K562 (cell line): ENCODE measurements at regions not wholly inside any gene's neighbourhood (a gene's known extent, or its start where the extent isn't known, plus 50 kb on each side); places are given as distances from the start of the nearest gene placed in this dataset.

ENCODE experiments used
- CSDE1 ChIP-seq, 2 experiments: fragments of 450-650 bp; IDR thresholded peaks; 2 replicates each; pipeline ENCODE4 v1.6.1; 2016; ENCODE audit warnings: mild to moderate bottlenecking in 1 of 2
- DPF2 ChIP-seq: fragments of 450-650 bp; IDR thresholded peaks from 2 replicates; pipeline ENCODE4 v1.6.1; 2016
- ELF1 ChIP-seq: fragments of 200-800 bp; sonication (Bioruptor generic); IDR thresholded peaks from 2 replicates; pipeline ENCODE4 v1.6.1; 2016; ENCODE audit warnings: missing genetic modification characterization, missing compliant biosample characterization
- FOXK1 ChIP-seq: sonication (generic); formaldehyde crosslinking; IDR thresholded peaks from 2 replicates; pipeline ENCODE4 v1.8.0; 2022; ENCODE audit warnings: missing genetic modification reagents, mild to moderate bottlenecking, borderline replicate concordance
- PHF8 ChIP-seq: fragments of 200-600 bp; sonication (generic); IDR thresholded peaks from 2 replicates; pipeline ENCODE4 v1.6.1; 2012; ENCODE audit warnings: mixed run types, mild to moderate bottlenecking, inconsistent platforms, low read length, moderate library complexity, borderline replicate concordance
- RAD21 ChIP-seq, 2 experiments: fragments of 250-450 bp in 1 of 2; fragments of 450-650 bp in 1 of 2; sonication (Bioruptor Pico) in 1 of 2; formaldehyde crosslinking in 1 of 2; IDR thresholded peaks in 1 of 2; conservative IDR thresholded peaks in 1 of 2; 2 replicates each; pipeline versions ENCODE4 v1.4.0 to v1.8.0; 2020 to 2022; ENCODE audit warnings: mild to moderate bottlenecking in 2 of 2, moderate library complexity in 1 of 2
- SPI1 ChIP-seq: IDR thresholded peaks from 2 replicates; pipeline ENCODE4 v1.6.1; 2011; ENCODE audit warnings: low read depth, low read length, control low read depth, borderline replicate concordance
- TARDBP ChIP-seq: fragments of 450-650 bp; IDR thresholded peaks from 2 replicates; pipeline ENCODE4 v1.6.1; 2016
- ZKSCAN3 ChIP-seq: fragments of 250-450 bp; sonication (Bioruptor Pico); IDR thresholded peaks from 2 replicates; pipeline ENCODE4 v1.4.0; 2020
- ZNF232 ChIP-seq: sonication (generic); formaldehyde crosslinking; IDR thresholded peaks from 2 replicates; pipeline ENCODE4 v1.8.0; 2022; ENCODE audit warnings: mild to moderate bottlenecking, missing genetic modification reagents
- ZNF766 ChIP-seq: fragments of 200-800 bp; sonication (Bioruptor generic); conservative IDR thresholded peaks from 2 replicates; pipeline ENCODE4 v1.6.1; 2016; ENCODE audit warnings: missing genetic modification characterization, missing compliant biosample characterization
- ZNF77 ChIP-seq: fragments of 250-450 bp; sonication (Bioruptor Pico); IDR thresholded peaks from 2 replicates; pipeline ENCODE4 v1.5.0; 2020
- TF ChIP-seq, protein P1 (sequence below): sonication (generic); formaldehyde crosslinking; IDR thresholded peaks from 2 replicates; pipeline ENCODE4 v1.4.0; 2020; ENCODE audit warnings: mild to moderate bottlenecking, missing genetic modification reagents
- TF ChIP-seq, protein P2 (sequence below): fragments of 450-650 bp; formaldehyde crosslinking; IDR thresholded peaks from 2 replicates; pipeline ENCODE4 v1.4.0; 2020; ENCODE audit warnings: mild to moderate bottlenecking, moderate library complexity
- TF ChIP-seq, protein P3 (sequence below): fragments of 450-650 bp; IDR thresholded peaks from 2 replicates; pipeline ENCODE4 v1.6.1; 2016
- TF ChIP-seq, protein P4 (sequence below): fragments of 450-650 bp; IDR thresholded peaks from 2 replicates; pipeline ENCODE4 v1.6.1; 2017; ENCODE audit warnings: antibody characterized with exemption, mild to moderate bottlenecking

DNA sequence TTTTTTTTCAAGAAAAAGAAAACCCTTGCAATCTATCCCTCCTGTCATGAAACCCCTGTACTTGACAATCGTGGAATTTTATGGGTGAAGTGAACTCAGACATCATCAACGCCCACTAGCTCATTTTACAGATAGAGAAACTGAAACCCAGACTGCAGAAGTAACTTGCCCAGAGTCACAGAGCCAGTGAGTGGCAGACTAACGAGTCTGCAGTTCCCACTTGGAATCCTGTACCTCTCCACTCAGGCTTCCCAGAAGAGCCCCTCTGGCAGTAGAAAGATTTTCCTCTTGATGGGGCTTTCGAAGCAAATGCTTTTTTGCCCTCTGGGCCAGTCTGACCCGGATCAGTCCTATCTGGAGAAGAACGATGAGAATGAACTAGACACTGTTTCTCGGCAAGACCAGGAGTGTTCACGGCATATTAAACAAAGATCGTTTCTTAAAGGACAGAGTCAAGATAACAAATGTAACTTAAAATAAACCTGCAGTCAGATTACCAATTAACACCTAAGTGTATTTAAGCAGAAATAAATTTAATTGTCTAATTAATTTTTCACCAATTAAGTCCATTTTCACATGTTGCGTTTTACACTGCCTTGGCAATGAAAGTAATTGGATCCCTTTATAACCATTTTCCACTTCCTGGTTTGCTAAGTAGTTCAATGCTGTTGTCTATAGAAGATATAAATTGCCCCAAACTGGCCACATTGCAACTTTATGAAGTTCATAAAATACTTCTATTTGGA, 61.3 kb upstream of the CREB3L1 start (continued):
- TF ChIP-seq, protein P1, sequence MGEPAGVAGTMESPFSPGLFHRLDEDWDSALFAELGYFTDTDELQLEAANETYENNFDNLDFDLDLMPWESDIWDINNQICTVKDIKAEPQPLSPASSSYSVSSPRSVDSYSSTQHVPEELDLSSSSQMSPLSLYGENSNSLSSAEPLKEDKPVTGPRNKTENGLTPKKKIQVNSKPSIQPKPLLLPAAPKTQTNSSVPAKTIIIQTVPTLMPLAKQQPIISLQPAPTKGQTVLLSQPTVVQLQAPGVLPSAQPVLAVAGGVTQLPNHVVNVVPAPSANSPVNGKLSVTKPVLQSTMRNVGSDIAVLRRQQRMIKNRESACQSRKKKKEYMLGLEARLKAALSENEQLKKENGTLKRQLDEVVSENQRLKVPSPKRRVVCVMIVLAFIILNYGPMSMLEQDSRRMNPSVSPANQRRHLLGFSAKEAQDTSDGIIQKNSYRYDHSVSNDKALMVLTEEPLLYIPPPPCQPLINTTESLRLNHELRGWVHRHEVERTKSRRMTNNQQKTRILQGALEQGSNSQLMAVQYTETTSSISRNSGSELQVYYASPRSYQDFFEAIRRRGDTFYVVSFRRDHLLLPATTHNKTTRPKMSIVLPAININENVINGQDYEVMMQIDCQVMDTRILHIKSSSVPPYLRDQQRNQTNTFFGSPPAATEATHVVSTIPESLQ (CRISPR knock-in tag), result no peak
- TF ChIP-seq SPI1 (0 out of 2 replicates have a peak, but pooled peaks have one; percentile 24), RAD21 (CRISPR knock-in tag; conservative IDR thresholded peaks at IDR 0.05 in 1 of 2, IDR thresholded peaks at IDR 0.05 in 1 of 2) (0 out of 4 replicates have a peak, but pooled peaks of 1 of the 2 experiments have one; percentile 16), ELF1 (tag) (peak; percentile 57; the same call in 1 of the 2 replicates), CSDE1 (IDR thresholded peaks at IDR 0.05) (no peak), ZNF766 (CRISPR knock-in tag) (0 out of 2 replicates have a peak, but pooled peaks have one; percentile 35), PHF8 (peak; percentile 26; the same call in 1 of the 2 replicates), ZKSCAN3 (no peak), ZNF77 (CRISPR knock-in tag) (no peak), ZNF232 (CRISPR knock-in tag) (no peak), TARDBP (no peak), FOXK1 (CRISPR knock-in tag) (no peak), DPF2 (0 out of 2 replicates have a peak, but pooled peaks have one; percentile 8)
- TF ChIP-seq, protein P2, sequence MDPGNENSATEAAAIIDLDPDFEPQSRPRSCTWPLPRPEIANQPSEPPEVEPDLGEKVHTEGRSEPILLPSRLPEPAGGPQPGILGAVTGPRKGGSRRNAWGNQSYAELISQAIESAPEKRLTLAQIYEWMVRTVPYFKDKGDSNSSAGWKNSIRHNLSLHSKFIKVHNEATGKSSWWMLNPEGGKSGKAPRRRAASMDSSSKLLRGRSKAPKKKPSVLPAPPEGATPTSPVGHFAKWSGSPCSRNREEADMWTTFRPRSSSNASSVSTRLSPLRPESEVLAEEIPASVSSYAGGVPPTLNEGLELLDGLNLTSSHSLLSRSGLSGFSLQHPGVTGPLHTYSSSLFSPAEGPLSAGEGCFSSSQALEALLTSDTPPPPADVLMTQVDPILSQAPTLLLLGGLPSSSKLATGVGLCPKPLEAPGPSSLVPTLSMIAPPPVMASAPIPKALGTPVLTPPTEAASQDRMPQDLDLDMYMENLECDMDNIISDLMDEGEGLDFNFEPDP (CRISPR knock-in tag), result no peak
- TF ChIP-seq, protein P3, sequence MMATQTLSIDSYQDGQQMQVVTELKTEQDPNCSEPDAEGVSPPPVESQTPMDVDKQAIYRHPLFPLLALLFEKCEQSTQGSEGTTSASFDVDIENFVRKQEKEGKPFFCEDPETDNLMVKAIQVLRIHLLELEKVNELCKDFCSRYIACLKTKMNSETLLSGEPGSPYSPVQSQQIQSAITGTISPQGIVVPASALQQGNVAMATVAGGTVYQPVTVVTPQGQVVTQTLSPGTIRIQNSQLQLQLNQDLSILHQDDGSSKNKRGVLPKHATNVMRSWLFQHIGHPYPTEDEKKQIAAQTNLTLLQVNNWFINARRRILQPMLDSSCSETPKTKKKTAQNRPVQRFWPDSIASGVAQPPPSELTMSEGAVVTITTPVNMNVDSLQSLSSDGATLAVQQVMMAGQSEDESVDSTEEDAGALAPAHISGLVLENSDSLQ, result peak; percentile 39
- TF ChIP-seq, protein P4, sequence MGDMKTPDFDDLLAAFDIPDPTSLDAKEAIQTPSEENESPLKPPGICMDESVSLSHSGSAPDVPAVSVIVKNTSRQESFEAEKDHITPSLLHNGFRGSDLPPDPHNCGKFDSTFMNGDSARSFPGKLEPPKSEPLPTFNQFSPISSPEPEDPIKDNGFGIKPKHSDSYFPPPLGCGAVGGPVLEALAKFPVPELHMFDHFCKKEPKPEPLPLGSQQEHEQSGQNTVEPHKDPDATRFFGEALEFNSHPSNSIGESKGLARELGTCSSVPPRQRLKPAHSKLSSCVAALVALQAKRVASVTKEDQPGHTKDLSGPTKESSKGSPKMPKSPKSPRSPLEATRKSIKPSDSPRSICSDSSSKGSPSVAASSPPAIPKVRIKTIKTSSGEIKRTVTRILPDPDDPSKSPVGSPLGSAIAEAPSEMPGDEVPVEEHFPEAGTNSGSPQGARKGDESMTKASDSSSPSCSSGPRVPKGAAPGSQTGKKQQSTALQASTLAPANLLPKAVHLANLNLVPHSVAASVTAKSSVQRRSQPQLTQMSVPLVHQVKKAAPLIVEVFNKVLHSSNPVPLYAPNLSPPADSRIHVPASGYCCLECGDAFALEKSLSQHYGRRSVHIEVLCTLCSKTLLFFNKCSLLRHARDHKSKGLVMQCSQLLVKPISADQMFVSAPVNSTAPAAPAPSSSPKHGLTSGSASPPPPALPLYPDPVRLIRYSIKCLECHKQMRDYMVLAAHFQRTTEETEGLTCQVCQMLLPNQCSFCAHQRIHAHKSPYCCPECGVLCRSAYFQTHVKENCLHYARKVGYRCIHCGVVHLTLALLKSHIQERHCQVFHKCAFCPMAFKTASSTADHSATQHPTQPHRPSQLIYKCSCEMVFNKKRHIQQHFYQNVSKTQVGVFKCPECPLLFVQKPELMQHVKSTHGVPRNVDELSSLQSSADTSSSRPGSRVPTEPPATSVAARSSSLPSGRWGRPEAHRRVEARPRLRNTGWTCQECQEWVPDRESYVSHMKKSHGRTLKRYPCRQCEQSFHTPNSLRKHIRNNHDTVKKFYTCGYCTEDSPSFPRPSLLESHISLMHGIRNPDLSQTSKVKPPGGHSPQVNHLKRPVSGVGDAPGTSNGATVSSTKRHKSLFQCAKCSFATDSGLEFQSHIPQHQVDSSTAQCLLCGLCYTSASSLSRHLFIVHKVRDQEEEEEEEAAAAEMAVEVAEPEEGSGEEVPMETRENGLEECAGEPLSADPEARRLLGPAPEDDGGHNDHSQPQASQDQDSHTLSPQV, result 0 out of 2 replicates have a peak, but pooled peaks have one; percentile 12
